Activated T-helper 1 cell treated with Interleukin-2 at 50 U/mL for 16 hours (primary cell): ENCODE measurements at regions not wholly inside any gene's neighbourhood (a gene's known extent, or its start where the extent isn't known, plus 50 kb on each side); places are given as distances from the start of the nearest gene placed in this dataset.

Source experiments
- DNase-seq: peaks from one replicate; pipeline ENCODE4 v3.0.0-alpha.2; 2020; ENCODE audit warnings: low read depth

DNA sequence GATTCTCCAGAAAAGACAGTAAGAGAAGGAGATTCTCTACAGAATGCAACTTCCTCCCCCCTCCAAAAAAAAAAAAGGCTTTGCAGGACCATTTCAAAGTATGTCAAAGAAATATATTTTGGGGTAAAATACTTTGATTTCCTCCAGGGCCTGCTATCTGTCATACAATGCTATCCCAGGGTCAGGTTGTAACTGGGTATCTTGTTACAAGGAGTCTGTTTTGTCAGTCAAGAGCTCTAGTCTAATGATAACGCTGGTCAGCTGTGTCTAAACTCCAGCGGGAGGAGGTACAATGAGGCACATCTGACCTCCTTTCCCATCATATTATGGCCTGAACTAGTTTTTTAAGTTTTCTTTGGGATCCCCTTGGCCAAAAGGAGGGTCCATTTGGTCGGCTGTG lies 408.4 kb upstream of the CDH5 start:
- no peak for DNase-seq

DNA sequence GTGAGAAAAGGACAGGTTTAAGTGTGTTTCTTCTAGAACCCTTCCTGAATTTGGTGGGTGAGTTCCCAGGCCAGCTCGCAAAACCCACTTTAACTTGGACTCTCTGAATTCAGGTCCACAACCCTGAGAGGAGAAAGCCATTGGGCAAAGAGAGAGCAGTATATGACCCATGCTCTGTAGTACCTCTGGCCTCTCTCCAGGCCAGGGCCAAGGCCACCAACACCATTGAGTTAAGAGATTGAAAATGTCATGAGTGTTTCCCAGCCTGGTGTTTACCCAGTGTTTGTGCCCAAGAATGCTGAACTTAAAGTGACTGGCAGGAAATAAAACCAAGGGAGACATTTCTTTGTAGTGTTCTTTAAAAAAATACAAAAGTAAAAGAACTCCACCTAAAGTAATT lies 410.4 kb upstream of the CDH5 start:
- no peak for DNase-seq

DNA sequence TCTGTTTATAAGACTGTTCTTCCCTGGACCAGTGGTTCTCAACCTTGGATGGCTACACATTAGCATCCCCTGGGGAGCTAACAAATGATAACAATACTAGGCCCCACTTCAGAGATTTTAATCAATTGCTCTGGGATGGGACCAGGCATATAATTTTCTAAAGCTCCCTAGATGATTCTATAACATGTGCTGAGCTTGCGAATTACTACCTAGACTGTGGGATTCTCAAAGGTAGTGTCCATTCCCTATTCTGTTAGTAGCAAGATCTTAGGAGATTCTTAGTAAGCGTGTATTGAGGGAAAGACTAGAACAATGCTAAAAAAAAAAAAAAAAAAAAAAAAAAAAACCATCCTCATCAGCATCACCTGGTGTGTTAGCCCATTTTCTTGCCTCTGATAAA lies 412.0 kb upstream of the CDH5 start:
- no peak for DNase-seq

- DNase-seq = no peak
These were observed 416.3 kb upstream of the CDH5 start for GRCh38 chr16:65950211-65950610.

DNA sequence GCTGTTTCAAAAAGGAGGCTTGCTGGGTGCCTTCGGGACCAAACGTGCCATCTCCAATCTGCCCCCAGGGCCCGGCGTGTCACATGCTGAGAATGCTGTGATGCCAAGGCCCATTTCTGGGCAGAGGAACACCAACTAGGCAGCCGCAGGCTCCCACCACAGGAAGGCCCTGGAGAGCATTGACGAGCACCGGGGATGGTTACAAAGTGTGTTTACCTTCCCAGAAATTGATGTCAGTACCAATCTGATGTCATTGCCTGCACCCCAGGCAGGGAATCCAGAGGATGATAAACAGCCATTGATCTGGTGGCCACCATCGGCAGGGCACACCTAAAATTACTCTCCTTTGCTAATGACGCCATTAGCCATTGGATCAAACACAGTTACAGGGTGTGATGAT lies 418.1 kb upstream of the CDH5 start:
- no peak for DNase-seq

DNA sequence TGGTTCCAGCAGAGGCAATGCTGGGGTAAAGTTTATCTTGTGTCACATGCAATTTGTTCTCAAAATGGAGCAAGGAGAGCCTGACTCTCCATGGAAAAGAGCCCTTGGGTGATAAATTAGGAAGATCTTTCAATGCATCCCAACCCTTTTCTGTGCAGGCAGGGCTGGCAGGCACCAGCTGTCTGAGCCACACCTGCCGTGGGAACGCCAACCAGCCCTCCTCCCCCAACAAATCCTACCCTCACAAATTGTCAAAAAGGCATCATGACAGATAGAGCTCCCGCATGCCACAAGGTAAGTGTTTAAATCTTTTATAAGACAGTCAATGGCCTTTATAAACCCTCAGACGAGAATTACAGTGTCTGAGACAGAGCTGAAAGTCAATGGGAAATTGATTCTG lies 418.5 kb upstream of the CDH5 start:
- DNase-seq = no peak

DNA sequence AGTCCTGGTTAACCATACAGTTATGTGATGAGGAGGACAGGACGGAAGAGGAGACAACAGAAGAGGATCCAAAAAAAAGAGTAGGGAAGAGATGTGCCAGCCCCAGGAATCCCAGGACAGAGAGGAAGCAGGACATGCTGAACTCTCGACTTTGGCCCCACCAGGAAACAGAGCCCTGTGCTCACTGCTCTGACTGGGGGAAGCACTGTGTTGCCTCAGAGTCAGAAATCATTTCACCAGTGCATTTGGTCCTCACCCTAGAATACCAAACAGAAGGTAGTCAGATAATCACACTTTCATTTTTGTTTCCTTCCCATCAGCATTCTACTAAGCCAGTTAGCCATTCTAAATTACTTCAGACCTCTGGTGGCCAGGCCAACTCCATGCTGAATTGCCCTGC lies 421.0 kb upstream of the CDH5 start:
- no peak for DNase-seq

- DNase-seq = no peak
These were observed 422.1 kb upstream of the CDH5 start for GRCh38 chr16:65944361-65944760.

DNA sequence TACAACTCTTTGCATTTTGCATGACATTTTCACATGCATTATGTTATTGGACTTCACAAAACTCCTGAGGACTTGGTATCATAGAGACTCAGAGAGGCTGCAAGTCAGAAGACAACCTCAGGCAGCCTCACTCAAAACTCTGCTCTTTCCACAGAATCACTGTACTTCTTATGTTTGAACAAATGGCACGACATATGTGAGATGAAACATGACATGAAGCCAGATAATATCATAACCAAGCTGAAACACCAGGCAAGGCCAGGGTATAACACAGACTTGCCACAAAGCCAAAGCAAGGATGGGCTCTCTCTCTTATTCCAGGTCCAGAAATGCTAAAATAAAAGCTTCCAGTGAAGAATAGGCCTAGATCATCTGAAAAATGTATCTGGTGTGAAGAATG lies 425.8 kb upstream of the CDH5 start:
- no peak for DNase-seq

GRCh38 chr16:65938083-65938482 lies 428.4 kb upstream of the CDH5 start:
- no peak for DNase-seq

DNA sequence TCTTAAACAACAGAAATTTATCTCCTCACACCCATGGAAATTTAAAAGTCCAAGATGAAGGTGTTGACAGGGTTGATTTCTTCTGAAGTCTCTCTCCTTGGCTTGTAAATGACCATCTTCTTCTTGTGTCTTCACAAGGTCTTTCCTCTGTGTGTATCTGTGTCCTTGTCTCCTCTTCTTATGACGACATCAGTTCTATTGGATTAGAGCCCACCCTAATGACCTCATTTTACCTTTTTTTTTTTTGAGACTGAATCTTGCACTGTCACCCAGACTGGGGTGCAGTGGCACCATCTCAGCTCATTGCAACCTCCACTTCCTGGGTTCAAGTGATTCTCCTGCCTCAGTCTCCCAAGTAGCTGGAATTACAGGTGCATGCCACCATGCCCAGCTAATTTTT lies 429.0 kb upstream of the CDH5 start:
- DNase-seq = no peak

DNA sequence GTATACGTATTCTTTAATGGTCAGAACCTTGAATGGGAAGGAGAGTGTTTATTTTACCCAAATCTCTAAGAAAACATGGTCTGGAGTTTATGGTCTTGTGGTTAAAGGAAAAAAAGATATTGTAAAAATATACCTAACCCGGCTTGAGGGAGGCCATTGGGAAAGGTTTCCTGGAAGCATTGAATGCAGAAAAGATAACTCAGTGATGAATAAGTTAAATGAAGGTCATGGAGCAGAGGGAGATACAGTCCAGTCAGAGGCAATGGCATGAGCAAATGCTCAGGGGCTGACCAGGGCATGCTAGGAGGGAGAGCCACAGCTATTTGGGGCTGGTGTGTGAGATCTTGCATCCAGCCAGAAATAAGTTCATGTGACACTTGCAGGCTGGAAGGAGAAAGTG lies 430.4 kb upstream of the CDH5 start:
- DNase-seq = no peak

DNA sequence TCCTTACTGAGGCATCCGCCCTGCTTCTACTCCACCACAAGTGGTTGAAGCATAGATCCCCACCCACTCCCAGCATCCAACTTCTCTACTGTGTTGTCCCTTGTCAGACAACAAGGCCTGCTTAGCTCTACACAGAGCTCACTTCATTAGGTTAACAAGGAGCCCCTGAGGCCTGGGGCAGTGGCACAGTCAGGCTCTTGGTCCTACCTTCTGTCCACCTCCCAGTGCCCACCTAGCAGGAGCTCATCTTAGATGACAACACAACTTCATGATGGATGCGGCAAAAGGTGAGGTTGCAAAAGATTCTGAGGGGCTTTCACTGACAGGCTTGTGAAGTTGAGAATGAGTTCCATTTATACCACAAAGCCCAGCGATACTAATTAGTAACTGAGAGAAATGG lies 432.0 kb upstream of the CDH5 start:
- DNase-seq = no peak

- DNase-seq = no peak
These were observed 432.8 kb upstream of the CDH5 start for GRCh38 chr16:65933703-65934102.

DNA sequence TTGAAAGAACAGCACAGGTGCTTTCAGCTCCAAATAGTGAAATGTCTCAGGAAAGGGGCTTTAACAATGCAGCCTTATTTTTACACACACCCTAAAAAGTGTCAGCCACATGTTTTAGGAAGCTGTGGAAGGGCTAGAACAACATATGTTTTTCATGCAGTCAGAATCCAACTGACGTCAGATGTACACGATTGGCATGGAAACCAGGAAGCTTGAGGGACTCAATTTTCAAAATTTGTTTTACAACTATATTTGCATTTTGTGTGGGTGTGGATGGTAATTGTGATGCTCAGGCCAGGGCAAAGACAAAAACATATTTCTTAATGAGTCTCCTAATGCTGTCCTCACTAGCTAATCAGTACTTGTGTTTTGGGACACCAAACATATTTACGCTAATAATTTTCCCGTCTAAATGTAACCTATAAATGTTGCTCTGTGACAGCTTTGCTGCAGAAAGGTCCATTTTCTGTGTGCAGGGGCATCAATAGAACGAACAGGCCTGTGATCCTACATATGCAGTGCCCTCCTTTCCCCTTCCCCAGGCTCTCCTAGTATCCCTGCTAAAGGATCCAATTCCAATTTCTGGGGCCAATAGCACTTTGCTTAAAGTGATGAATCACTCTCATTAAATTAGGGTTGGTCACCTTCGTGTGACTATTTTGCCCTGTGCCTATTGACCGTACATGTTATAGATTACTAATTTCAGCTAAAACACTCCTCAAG lies 434.0 kb upstream of the CDH5 start:
- DNase-seq = no peak

DNA sequence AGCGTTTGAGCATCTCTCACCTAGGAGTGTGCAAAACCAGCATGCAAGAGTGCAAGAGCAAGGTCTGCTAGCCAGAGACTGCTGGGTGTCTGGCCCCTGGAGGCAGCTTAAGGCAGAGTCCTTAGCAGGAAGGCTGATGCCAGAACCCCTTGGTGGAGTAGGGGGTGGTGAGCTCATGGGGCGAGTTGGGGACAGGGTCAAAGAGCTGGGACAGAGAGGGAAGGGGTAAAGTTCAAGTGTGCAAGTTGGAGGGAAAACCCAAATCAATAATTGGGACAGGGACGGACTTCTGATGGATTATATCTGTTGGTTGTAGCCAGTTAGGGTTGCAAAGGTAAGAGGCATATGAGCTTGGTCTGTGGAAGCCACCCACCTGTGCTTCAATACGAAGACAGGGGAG lies 443.6 kb upstream of the CDH5 start:
- DNase-seq = no peak

DNA sequence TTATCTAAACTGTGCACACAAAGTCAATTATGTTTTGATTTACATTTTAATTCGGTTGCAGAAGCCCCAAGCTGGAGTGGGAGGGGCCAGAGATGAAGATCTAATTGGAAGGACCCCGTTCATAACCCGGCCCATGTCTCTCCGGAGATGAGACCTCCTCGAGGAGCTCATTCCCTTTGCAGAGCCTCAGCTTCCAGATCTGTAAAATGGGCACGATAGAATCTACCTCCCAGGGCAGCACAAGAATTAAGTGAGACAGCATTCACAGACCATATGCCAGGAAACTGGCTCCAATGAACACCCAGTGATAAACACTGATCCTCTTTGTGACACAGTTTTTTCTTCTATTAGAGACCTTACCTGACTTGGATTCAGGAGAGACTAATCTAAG lies 446.5 kb upstream of the CDH5 start:
- DNase-seq = no peak

GRCh38 chr16:65919145-65919985 lies 447.1 kb upstream of the CDH5 start:
- no peak for DNase-seq

DNA sequence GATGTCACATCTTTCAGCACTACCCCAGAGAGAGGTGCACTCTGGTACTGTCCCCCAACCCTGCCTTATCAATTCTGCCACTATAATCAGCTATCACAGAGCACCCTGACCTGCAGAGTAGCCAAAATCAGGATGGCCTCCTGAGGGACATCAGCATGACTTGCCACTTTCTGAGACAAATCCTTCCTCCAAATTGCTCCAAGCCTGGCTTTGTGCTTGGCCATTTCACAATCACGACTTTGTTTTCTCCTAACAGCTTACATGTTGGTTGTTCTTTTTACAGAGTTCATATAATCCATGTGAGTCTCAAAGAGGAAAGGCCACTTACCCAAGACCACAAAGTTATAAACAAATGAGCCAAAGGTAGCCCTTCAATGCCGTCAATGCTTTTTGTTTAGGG lies 449.0 kb upstream of the CDH5 start:
- DNase-seq = no peak

GRCh38 chr16:65916995-65917394 lies 449.5 kb upstream of the CDH5 start:
- no peak for DNase-seq

DNA sequence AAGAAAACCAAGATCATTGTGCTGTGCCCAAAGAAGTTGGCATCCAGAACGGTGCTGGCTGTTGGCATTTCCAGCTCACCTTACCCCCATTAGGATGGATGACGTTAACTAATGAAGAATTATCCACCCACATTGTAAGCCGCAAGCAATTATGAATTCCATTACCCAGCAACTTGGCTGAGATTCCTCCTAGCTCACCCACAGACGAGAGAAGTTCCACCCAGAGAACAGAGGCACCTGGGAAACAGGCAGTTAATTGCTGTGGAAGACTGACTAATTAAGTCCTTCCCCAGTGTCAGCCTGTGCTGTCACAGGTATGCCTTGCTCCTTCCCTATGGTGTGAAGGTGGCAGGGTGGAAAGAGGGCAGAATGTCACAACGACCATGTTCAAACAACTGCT lies 456.2 kb upstream of the CDH5 start:
- DNase-seq = no peak

DNA sequence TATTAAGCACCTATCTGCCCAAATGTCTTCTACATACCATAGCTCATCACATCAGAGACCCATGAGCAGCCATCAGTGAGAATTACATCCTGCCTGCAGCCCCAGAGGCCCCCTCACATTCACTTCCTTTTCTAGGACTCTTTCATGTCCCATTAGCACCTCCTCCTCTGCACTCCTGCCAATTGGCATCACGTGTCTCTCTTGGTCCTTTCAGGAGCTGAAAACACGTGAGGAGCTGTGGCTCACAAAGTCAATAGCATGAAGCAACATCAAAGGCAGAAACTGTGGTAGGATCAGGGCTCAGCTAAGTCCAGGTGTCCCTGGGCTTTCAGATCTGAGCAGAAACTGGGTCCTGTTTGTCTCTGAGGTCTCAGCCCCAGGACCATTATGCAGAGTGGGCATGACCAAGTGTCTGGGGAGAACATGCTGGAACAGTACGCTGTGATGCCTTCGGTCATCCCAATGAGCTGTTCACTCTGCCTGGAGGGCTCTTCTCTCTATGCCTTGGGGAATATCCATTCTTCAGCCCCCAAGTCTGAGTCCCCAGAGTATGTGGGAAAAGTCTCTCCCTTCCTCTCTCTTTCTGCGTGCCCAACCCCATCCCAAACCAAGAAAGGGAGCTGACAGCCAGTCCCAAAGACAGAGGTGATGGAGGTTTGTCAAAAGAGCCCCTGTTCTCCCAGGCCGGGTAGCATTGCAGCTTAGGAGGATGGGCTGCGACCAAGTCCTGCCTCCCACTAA lies 457.0 kb upstream of the CDH5 start:
- no peak for DNase-seq

GRCh38 chr16:65908568-65908967 lies 457.9 kb upstream of the CDH5 start:
- no peak for DNase-seq
